Gastroesophageal sphincter (tissue), 2 donors: ENCODE measurements at regions not wholly inside any gene's neighbourhood (a gene's known extent, or its start where the extent isn't known, plus 50 kb on each side); places are given as distances from the start of the nearest gene placed in this dataset.

Experiments used
- POLR2A ChIP-seq, 2 donors: fragments of 450-650 bp; IDR thresholded peaks; one replicate each; pipeline ENCODE4 v1.6.1; 2017; ENCODE audit warnings: antibody characterized with exemption in 2 of 2, mild to moderate bottlenecking in 2 of 2, moderate library complexity in 1 of 2
- POLR2AphosphoS5 ChIP-seq: sonication (generic); formaldehyde crosslinking; IDR thresholded peaks from one replicate; pipeline ENCODE4 v1.6.1; 2017; ENCODE audit warnings: antibody characterized with exemption

DNA sequence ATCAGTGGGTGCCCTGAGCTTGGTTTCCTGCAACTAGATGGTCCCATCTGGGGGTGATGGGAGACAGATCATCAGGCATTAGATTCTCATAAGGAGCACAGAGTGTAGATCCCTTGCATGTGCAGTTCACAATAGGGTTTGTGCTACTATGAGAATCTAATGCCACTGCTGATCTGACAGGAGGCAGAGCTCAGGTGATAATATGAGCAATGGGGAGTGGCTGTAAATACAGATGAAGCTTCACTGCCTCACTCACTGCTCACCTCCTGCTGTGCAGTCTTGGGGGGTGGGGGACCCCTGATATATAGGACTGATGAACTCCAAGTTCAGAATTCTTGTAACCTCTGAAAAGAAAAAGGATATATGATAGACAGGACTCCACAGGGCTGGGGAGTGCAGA, 108.0 kb downstream of the RIN2 start:
- TF ChIP-seq POLR2AphosphoS5 (no peak), POLR2A (IDR thresholded peaks at IDR 0.05) (no peak)
